ENCODE measurements at regions not wholly inside any gene's neighbourhood (a gene's known extent, or its start where the extent isn't known, plus 50 kb on each side); places are given as distances from the start of the nearest gene placed in this dataset.

DNA sequence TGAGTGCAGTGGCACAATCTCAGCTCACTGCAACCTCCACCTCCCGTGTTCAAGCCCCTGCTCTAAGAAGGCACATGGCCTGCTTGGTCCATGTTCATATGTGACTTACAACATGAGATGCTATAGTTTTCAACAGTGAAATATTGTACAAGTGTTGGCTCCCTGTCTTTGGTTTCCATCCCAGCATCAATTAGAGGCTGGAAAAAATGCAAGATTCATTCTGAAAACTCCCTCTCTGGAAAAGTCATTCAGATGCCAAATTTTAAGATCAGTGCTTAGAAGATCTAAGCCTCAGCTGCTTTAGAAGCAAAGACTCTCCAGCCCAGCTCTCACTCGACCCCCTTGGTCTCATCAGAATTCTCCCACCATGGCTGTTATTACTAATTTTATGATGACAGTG lies 398.9 kb downstream of the KIF16B start:
- DNase-seq (ENCODE audit: low read depth) = no peak

DNA sequence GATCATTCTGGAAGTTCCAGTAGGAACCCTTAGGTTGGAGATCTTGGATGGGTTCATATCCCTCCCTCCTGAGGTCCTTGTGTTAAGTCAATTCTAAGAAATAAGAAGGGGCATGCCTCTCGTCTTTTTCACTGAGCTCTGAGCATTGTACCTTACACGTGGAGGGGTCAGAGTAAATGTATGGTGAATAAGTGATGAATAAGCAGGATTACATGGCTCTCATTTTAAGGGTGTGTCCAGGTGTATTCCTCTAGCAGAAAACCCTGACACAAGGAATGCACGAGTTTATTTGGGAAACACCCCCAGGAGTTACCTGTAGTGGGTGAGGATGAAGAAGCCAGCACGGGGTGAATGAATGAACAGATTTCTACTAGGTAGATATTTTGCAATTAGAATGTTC lies 400.2 kb downstream of the KIF16B start:
- no peak for DNase-seq (ENCODE audit: low read depth)

DNA sequence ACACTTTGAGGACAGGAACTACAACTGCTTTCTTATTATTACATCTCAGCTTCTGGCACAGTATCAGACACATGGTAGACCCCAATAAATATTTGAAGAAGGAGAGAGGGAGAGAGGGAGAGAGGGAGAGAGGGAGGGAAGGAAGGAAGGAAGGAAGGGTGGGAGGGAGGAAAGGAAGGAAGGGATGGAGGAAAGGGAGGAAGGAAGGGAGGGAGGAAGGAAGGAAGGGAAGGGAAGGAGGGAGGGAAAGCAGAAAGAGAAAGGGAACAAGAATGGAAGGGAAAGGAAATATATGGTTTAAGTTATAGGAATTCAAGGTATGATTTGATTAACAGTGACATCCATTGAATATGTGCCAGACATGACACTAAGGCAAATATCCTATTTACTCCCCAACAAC lies 402.1 kb downstream of the KIF16B start:
- no peak for DNase-seq (ENCODE audit: low read depth)

DNA sequence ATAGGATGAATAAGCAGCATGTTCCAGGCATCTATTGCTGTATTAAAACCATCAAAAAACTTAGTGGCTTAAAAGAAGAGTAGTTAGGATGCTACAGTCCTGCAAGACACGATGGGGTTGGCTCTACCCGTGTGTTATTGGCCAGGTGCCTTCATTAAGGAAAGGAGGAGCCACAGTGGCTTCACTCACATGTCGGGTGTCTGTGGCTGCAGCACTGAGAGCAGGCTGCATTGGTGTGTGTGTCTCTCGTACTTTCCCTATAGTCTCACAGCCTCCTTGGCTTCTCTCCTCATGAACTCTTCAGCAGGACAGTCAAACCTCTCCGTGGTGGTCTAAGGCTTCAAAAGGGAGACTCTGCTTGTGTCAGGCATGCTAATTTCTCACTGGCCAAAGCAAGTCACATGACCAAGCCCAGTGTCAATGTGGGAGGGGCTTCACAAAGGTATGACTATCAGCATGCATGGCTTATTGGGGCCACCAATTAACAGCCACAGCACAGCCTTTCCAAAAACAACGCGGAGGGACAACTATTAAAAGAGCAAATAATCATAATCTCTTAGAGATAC lies 402.8 kb downstream of the KIF16B start:
- DNase-seq (ENCODE audit: low read depth) = no peak

DNA sequence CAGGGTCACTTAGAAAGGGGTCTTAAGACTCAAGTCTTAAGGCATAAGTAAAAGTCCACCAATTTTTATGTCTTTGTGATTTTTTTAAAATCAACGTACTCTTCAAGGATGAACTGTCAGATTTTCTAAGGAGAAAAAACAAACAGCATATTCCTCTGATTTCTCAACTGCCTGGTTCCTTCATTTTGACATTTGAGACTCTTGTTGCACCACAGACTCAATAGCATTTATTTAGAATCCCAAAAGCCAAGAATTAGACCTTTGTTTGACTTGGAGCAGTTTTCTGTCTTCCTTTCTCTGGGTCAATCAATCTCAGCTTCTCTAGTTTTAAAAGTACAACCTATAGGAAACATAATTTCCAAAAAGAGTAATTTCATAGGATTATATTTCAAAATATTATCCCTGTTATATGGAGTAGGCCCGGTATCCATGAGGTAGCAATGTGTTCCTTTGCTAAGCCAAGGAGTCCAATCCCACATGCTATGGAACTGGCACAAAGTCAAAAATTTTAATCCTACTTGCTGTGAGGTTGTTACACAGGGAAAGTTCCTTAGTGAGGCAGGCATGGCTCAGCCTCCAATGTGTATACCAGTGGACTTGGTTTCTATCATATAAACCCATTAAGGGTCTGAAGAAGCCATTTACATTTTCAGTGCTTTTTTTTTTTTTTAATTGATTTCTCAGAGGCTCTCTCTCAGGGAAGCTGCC lies 405.7 kb downstream of the KIF16B start:
- DNase-seq (ENCODE audit: low read depth) = no peak

DNA sequence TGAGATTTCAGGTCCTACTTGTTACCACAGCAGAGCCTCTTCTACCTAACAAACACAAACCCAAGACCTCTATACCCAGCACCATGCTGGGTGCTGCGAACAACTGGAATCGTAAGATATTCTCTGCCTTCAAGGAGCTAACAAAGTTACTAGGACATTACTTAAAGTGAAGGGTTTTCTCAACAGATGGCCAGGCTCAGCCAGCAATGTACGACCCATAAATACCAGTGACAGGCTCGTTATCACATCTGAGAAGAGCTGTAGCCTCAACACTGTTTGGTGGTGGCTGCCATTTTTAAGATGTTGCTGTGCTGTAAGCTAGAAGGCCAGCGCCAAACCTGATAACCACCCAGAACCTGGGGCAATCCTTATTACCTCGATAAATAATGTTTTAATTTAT lies 406.5 kb downstream of the KIF16B start:
- no peak for DNase-seq (ENCODE audit: low read depth)

DNA sequence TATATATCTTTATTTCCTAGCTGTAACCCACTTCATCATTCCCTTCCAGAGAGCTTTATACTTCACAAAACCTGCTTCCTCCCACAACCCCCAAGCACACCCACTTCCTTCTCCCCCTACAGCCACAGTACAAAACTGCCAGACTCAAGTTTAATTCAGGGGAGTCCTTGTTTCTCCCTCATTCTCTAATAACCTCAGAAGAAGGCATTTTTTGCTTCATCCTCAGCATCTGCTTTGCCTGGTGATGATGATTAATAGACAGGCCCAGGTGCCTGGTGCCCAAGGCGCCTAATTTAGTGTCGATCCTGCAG lies 414.3 kb downstream of the KIF16B start:
- no peak for DNase-seq (ENCODE audit: low read depth)

DNA sequence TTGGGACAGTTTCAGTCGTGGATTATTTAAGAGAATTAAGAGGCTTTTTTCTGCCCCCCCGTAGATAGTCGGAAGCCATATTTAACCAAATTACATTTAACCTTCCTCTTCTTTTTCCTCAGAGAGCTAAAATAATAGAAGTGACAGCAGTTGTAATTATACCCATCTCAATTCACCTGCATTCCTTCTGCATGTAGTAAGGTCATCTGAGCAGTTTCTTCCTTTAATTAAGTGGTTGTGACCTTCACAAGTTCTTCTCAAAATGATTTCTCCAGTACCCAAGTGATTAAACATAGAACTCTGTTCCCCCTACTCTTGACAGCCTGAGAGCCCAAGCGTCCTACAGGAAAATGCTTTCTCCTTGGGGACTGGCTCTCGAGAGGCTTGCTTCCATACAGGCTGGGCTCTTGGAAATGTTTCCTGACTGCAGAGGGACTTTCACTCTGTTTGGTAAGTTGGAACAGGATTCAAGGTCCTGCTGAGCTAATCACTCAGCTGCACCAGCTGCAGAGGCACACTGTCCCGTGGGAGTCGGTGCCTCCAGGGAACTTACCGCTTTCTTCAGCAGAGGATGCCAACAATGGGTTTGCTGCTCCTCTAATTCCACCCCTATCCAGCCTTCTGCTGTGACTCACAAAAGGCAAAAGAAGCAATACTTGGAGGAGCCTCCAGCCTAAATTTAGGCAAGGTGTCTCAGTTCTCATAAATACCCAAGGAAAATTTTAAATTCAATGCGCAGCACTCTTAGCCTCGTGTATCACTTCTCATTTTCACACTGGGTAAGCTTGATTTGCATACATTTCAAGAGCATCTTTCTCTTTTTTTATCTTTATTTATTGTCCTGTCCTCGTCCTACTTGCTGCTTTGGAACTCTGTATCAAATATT lies 414.9 kb downstream of the KIF16B start:
- DNase-seq (ENCODE audit: low read depth) = no peak

DNA sequence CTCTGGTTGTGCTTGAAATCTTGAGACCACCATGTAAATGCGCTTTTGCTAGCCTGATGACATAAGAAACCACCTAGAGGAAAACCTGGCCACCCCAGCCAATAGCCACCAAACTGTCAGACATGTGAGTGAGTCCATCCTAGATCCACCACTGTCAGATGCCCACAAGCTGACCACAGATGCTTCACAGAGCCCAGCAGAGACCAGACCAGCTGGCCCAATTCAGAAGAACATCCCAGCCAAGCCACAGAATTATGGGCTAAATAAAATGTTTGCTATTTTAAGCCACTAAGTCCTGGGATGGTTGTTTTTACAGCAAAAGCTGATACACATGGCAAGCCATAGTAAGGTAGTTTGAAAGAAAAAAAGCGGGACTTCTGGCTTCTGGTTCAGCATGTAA lies 425.3 kb downstream of the KIF16B start:
- no peak for DNase-seq (ENCODE audit: low read depth)

DNA sequence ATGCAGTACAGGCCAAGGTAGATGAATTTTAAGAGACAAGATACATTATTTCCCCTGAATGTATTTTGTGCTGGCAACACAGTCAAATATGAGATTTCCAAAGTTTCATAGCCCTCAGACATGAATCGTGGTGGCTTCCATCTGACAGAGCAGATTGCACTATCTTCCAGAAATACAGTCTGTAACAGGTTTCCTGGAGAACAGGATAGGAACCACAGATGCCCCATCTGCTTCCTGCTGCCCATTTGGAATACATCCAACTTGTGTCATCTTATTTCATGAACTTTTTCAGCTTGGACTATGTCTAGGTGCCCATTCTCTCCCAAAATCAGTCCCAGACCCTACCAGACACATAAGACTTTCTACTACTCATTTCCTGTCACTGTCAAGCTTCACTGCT lies 426.0 kb downstream of the KIF16B start:
- no peak for DNase-seq (ENCODE audit: low read depth)

DNA sequence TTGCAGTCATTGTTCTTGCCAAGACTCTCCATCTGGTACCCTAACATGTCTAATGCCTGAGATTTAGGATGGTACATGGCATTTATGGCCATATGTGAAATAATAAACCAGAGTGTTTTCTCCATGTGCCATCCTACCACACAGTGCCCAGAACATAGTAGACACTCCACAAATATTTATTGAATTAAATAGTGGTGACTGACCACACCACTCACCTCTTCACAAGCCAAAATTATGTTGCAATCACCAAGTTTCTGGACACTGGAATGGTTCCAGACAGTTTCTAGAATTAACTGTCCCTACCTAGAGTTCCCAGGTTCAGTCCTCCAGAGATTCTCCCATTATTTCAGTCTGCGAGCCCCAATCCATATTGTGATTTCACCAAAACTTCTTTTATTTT lies 427.3 kb downstream of the KIF16B start:
- no peak for DNase-seq (ENCODE audit: low read depth)

DNA sequence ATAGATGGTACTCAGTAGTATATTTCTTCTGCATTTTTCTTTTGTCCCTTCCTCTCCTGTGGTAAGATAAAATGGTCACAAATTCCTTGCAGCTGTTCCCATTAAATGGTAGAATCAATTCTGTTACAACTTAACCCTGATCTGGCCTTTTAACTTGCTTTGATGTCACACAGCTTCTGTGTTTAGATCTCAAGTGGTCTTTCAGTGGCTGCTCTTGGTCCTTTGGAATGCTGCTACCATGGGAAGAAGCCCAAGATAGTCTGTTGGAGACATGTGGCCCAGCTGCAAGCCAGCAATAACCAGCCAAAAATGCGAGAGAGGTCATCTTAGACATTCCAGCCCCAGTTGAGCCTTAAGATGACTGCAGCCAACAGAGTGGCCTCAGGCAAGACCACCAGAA lies 429.7 kb downstream of the KIF16B start:
- no peak for DNase-seq (ENCODE audit: low read depth)

DNA sequence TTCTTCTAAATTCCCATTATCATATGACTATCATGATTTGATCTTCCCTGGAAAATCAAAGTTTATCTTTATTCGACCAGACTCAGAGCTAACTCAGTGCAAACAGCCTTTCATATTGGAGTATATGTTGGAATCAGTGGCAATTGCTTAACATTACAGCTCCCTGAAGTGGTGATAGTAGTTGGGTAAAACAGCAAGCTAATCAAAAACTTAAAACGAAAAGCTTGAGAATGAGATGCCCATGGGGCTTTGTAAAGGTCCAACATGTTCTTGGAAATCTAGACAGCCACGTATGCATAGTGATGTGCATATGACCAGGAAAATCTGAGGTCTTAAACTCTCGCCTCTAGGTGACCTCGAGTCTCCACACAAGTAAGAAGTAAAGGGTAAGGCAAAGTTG lies 437.6 kb downstream of the KIF16B start:
- no peak for DNase-seq (ENCODE audit: low read depth)

DNA sequence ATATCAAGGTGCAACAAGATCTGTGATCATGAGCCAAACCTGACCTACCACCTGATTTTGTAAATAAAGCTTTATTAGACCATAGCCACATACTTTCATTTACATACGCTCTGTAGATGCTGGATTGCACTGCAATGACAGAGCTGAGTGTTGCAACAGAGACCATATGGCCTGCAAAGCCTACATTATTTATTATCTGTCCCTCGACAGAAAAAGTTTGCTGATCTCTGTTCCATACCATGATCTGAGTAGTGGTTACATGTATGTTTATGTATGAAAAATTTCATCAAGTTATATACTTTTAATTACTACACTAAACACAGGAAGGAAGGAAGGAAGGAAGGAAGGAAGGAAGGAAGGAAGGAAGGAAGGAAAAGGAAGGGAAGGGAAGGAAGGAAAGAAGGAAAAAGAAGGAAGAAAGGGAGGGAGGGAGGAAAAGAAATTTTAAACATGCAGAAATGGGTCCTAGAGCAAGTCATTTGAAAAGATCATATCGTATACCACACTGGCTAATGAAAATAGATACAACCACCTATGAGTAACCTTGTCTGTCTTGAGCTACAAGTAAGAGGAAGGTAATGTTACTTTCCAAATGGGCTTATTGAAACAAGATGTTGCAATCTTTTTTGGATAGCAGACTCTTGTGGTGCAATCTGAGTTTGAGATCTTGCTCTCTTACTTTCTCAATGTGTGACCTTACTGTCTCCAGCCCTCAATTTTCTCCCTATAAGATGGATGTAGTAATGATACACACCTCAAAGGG lies 441.0 kb downstream of the KIF16B start:
- DNase-seq (ENCODE audit: low read depth) = no peak

DNA sequence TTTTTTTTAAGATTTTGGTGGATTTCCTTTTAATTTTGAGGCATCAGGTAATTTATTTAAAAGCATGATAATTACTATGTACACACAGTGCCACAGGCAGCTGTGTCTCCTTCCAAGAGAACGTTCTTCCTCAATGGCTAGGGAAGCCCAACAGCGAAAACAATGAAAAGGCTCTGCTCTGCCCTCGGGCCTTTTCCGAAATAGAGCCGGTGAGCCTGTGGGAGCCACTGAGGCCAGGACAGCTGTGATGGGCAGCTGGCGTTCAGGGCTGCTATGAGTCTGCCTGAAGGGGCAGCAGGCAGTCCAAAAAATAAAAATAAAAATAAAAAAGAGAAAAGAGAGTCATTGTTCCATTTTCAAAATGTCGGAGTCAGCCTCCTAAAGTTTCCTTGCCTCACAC lies 443.8 kb downstream of the KIF16B start:
- DNase-seq (ENCODE audit: low read depth) = no peak

DNA sequence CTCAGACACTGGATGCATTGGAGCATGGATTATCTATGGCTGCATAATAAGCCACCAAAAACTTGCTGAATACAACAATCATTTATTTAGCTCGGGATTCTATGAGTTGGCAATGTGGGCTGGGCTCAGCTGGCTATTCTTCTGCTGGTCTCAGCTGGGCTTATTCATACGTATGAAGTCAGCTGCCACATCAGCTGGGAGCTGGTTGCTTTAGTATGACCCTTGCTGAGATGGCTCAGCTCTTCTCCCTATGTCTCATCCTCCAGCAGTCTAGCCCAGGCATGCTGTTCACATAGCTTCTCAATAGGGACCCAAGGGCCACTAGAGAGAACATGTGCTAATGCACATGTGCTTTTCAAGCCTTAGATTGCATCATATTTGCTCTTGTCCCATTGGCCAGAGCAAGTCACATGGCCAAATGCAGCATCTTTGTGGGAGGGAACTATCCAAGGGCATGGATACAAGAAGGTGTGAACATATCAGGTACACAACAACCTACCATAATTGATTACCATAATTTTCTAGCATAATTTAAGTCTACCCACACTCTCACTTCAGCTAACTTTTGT lies 444.6 kb downstream of the KIF16B start:
- no peak for DNase-seq (ENCODE audit: low read depth)

DNA sequence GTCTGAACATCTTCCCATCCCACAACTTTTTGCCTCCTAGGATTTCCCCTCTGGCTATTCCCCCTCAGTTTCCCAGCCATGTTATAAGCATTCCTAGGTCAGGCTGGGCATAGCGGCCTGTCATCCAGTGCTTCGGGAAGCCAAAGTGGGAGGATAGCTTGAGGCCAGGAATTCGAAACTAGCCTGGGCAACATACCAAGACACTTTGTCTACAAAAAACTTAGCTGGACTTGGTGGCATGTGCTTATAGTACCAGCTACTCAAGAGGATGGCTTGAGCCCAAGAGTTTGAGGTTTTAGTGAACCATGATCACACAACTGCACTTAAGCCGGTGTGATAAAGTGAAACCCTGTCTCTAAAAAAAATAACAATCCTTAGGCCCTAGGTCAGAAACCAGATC lies 447.4 kb downstream of the KIF16B start:
- peak; percentile 26 for DNase-seq (ENCODE audit: low read depth)

DNA sequence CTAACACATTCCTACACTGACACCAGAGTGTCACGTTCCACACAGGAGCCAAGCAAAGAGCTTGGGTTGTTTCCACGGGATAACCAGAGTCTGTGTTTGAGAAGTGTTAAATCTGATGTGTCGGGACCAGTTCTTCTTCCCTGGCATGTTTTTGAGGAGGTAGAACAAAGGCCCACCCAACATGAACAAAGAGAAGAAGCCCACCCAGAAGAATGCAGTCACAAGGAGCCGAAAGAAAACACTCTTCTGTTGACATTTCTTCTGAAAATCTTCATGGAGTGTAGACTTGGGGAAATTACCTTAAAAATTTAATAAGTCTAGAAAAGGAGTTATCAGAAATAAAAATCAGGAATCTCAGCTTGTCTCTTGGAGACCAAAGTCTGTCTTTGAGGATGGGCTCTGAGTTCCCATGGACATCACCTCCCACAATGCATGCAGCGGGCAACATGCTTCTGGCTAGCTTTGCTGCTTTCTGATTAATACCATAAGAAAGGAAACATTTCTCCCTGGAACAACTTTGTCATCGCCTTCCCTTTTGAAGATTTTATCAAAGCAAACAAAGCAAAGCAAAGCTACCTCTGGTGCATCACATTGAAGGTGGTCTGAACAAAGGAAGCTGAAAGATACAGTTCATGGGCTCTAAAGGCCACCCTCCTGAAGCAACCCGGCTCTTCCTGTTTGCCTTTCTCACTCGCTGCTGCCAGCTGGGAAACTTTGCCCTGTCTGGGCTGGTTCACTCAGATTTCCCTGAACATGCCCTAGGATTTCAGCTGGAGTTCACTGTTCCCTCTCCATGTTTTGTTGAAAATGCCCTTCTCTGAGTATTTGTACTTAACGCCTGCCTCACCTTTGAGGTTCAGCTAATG lies 448.1 kb downstream of the KIF16B start:
- no peak for DNase-seq (ENCODE audit: low read depth)

DNA sequence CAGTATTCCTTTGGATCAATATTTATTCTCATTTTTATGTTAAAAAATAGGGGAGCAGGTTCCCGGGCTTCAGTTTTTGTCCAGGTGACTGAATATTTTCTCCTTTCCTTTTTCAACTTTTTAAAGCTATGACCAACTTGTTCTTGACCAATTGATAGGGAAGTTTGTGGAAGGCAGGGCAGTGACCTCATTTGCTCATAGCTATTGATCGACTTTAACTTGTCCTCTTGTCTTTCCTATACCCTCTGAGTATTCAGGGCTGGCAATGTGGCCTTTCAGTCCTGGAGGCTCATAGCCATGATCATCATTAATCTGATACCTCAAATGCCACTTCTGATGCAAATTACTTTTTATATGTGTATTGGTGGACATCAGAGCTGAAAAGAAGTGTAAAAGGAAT lies 448.8 kb downstream of the KIF16B start:
- no peak for DNase-seq (ENCODE audit: low read depth)

DNA sequence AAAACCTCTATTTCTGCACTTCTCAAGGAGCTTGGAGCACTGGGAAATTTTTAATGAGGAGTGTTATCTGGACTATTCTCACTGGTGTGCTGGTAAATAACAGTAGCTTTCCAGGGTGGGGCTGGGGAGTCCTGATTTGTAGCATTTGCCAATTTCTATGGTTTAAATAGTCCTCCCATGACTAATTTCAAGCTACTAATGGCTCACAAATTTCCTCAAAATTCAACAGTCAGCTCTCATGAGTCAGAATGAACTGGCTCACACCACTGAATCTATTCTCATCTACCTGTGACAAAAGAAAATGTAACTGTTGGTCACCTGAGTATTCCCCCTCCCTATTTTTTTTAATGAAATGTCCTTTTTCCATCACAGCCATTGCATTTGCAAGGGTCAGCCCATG lies 449.6 kb downstream of the KIF16B start:
- DNase-seq (ENCODE audit: low read depth) = no peak

DNA sequence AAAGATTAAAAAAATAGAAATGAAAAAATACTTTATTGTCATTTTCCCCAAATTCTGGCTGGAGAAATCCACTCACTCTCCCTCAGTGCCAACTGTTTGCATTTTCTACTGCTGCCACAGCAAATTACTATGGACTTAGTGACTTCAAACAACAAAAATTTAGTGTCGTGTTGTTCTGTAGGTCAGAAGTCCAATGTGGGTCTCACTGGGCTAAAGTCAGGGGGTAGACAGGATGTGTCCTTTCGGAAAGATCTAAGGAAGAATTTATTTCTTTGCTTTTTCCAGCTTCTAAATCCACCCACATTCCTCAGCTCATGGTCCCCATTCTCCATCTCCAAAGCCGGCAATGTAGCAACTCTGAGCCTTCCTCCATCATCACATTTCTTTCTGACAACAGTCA lies 453.3 kb downstream of the KIF16B start:
- DNase-seq (ENCODE audit: low read depth) = no peak
